HEK293T (cell line): ENCODE measurements at regions not wholly inside any gene's neighbourhood (a gene's known extent, or its start where the extent isn't known, plus 50 kb on each side); places are given as distances from the start of the nearest gene placed in this dataset.
"Not testable (repeated sequence)": the region's sequence is repeated elsewhere in the genome, so short reads cannot be mapped to it uniquely, and the experiment has no call there.

ENCODE experiments used
- BHLHE40 ChIP-seq: fragments of 450-650 bp; IDR thresholded peaks from 2 replicates; pipeline ENCODE4 v1.6.1; 2016; ENCODE audit warnings: mild to moderate bottlenecking, moderate library complexity, borderline replicate concordance
- ELF4 ChIP-seq: fragments of 450-650 bp; IDR thresholded peaks from 2 replicates; pipeline ENCODE4 v1.6.1; 2017; ENCODE audit warnings: antibody characterized with exemption
- FOXA1 ChIP-seq: fragments of 450-650 bp; IDR thresholded peaks from 2 replicates; pipeline ENCODE4 v1.6.1; 2016; ENCODE audit warnings: mild to moderate bottlenecking
- FOXK2 ChIP-seq: fragments of 450-650 bp; IDR thresholded peaks from 2 replicates; pipeline ENCODE4 v1.6.1; 2016; ENCODE audit warnings: mild to moderate bottlenecking
- NFRKB ChIP-seq: fragments of 450-650 bp; IDR thresholded peaks from 2 replicates; pipeline ENCODE4 v1.6.1; 2016; ENCODE audit warnings: mild to moderate bottlenecking, moderate library complexity
- SP1 ChIP-seq: fragments of 450-650 bp; IDR thresholded peaks from 2 replicates; pipeline ENCODE4 v1.6.1; 2017
- SUZ12 ChIP-seq: fragments of 450-650 bp; IDR thresholded peaks from 2 replicates; pipeline ENCODE4 v1.6.1; 2016; ENCODE audit warnings: mild to moderate bottlenecking
- TARDBP ChIP-seq: fragments of 450-650 bp; IDR thresholded peaks from 2 replicates; pipeline ENCODE4 v1.6.1; 2016
- ZNF384 ChIP-seq: fragments of 450-650 bp; IDR thresholded peaks from 2 replicates; pipeline ENCODE4 v1.6.1; 2016
- TF ChIP-seq, protein P1 (sequence below): fragments of 450-650 bp; IDR thresholded peaks from 2 replicates; pipeline ENCODE4 v1.6.1; 2016

DNA sequence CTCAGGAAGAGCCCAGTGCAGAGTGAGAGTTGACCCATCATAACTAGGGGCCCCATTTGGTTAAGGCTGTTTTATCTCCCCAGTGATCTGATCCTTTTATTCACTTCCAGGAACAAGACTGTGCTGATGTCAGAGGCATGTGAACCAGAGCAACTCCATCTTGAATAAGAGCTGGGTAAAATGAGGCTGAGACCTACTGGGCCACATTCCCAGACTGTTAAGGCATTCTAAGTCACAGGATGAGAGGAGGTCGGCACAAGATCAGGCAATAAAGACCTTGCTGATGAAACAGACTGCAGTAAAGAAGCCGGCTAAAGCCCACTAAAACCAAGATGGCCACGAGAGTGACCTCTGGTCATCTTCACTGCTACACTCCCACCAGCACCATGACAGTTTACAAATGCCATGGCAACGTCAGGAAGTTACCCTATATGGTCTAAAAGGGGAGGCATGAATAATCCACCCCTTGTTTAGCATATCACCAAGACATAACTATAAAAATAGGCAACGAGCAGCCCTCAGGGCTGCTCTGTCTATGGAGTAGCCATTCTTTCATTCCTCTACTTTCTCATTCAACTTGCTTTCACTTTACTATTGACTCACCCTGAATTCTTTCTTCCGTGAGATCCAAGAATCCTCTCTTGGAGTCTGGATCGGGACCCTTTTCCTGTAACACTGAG is 55.3 kb upstream of the CHST15 start:
- TF ChIP-seq SUZ12, NFRKB, FOXK2, ZNF384, BHLHE40, SP1, FOXA1, ELF4, TARDBP: not testable (repeated sequence)
- TF ChIP-seq, protein P1, sequence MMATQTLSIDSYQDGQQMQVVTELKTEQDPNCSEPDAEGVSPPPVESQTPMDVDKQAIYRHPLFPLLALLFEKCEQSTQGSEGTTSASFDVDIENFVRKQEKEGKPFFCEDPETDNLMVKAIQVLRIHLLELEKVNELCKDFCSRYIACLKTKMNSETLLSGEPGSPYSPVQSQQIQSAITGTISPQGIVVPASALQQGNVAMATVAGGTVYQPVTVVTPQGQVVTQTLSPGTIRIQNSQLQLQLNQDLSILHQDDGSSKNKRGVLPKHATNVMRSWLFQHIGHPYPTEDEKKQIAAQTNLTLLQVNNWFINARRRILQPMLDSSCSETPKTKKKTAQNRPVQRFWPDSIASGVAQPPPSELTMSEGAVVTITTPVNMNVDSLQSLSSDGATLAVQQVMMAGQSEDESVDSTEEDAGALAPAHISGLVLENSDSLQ, result not testable (repeated sequence)
